ENCODE measurements at regions not wholly inside any gene's neighbourhood (a gene's known extent, or its start where the extent isn't known, plus 50 kb on each side); places are given as distances from the start of the nearest gene placed in this dataset.
"Not testable (repeated sequence)": the region's sequence is repeated elsewhere in the genome, so short reads cannot be mapped to it uniquely, and the experiment has no call there.

- DNase-seq = no peak
These were observed 1180.0 kb upstream of the CITED2 start for GRCh38 chr6:140554421-140554820.

- no peak for DNase-seq
These were observed 1173.9 kb upstream of the CITED2 start for GRCh38 chr6:140548366-140548765.

GRCh38 chr6:140546640-140547039, 1172.2 kb upstream of the CITED2 start:
- DNase-seq = no peak

- no peak for DNase-seq
These were observed 1170.0 kb upstream of the CITED2 start for GRCh38 chr6:140544431-140544830.

GRCh38 chr6:140542863-140543262, 1168.4 kb upstream of the CITED2 start:
- no peak for DNase-seq

GRCh38 chr6:140541288-140541687, 1166.8 kb upstream of the CITED2 start:
- DNase-seq = no peak

- DNase-seq = no peak
These were observed 1166.3 kb upstream of the CITED2 start for GRCh38 chr6:140540743-140541142.

GRCh38 chr6:140538926-140539325, 1164.5 kb upstream of the CITED2 start:
- DNase-seq = no peak

- DNase-seq = peak; percentile 93
These were observed 1163.6 kb upstream of the CITED2 start for GRCh38 chr6:140537834-140538705.

GRCh38 chr6:140537211-140537610, 1162.8 kb upstream of the CITED2 start:
- no peak for DNase-seq

GRCh38 chr6:140535511-140535910, 1161.1 kb upstream of the CITED2 start:
- no peak for DNase-seq

- DNase-seq = no peak
These were observed 1159.1 kb upstream of the CITED2 start for GRCh38 chr6:140533526-140533925.

GRCh38 chr6:140504776-140505175, 1130.3 kb upstream of the CITED2 start:
- DNase-seq = no peak

- DNase-seq = no peak
These were observed 1126.4 kb upstream of the CITED2 start for GRCh38 chr6:140500849-140501248.

GRCh38 chr6:140499607-140500006, 1125.2 kb upstream of the CITED2 start:
- DNase-seq = no peak

GRCh38 chr6:140494321-140495108, 1120.1 kb upstream of the CITED2 start:
- no peak for DNase-seq

- DNase-seq = not testable (repeated sequence)
These were observed 1119.0 kb upstream of the CITED2 start for GRCh38 chr6:140493470-140493869.

- DNase-seq = no peak
These were observed 1115.6 kb upstream of the CITED2 start for GRCh38 chr6:140490081-140490480.

GRCh38 chr6:140487586-140487985, 1113.1 kb upstream of the CITED2 start:
- no peak for DNase-seq

- no peak for DNase-seq
These were observed 1112.3 kb upstream of the CITED2 start for GRCh38 chr6:140486450-140487361.

GRCh38 chr6:140485740-140486449, 1111.4 kb upstream of the CITED2 start:
- DNase-seq = no peak

GRCh38 chr6:140480852-140481251, 1106.4 kb upstream of the CITED2 start:
- DNase-seq = no peak
